ENCODE measurements at regions not wholly inside any gene's neighbourhood (a gene's known extent, or its start where the extent isn't known, plus 50 kb on each side); places are given as distances from the start of the nearest gene placed in this dataset.

- TF ChIP-seq, protein P1, sequence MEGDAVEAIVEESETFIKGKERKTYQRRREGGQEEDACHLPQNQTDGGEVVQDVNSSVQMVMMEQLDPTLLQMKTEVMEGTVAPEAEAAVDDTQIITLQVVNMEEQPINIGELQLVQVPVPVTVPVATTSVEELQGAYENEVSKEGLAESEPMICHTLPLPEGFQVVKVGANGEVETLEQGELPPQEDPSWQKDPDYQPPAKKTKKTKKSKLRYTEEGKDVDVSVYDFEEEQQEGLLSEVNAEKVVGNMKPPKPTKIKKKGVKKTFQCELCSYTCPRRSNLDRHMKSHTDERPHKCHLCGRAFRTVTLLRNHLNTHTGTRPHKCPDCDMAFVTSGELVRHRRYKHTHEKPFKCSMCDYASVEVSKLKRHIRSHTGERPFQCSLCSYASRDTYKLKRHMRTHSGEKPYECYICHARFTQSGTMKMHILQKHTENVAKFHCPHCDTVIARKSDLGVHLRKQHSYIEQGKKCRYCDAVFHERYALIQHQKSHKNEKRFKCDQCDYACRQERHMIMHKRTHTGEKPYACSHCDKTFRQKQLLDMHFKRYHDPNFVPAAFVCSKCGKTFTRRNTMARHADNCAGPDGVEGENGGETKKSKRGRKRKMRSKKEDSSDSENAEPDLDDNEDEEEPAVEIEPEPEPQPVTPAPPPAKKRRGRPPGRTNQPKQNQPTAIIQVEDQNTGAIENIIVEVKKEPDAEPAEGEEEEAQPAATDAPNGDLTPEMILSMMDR (IDR thresholded peaks at IDR 0.05): no peak
- TF ChIP-seq EP300 (IDR thresholded peaks at IDR 0.05): no peak
- TF ChIP-seq POLR2A (IDR thresholded peaks at IDR 0.05): no peak
Measured at GRCh38 chrY:8729971-8730370, 607.3 kb upstream of the TSPY4 start.

Measured in stomach (tissue), 4 donors.